H9 (cell line): ENCODE measurements at regions not wholly inside any gene's neighbourhood (a gene's known extent, or its start where the extent isn't known, plus 50 kb on each side); places are given as distances from the start of the nearest gene placed in this dataset.

Experiments used
- DNase-seq: peaks from one replicate; pipeline ENCODE4 v3.0.0-alpha.2; 2017
- H2AFZ ChIP-seq: one replicate; pipeline ENCODE4 v1.6.1; 2013; ENCODE audit warnings: mild to moderate bottlenecking, low read length, control low read depth, moderate library complexity
- H2AK5ac ChIP-seq: 2 replicates; pipeline ENCODE4 v1.6.1; 2013; ENCODE audit warnings: low read length, control low read depth, mixed read lengths; ENCODE audit not compliant: insufficient read length
- H2BK120ac ChIP-seq: one replicate; pipeline ENCODE4 v1.6.1; 2013; ENCODE audit warnings: low read depth, mild to moderate bottlenecking, low read length, control low read depth, inconsistent platforms; ENCODE audit not compliant: poor library complexity, severe bottlenecking
- H2BK12ac ChIP-seq: 2 replicates; pipeline ENCODE4 v1.6.1; 2013; ENCODE audit warnings: low read length, control low read depth, mixed read lengths, low read depth; ENCODE audit not compliant: insufficient read length
- H2BK15ac ChIP-seq: 2 replicates; pipeline ENCODE4 v1.6.1; 2013; ENCODE audit warnings: low read depth, low read length, control low read depth
- H2BK20ac ChIP-seq: one replicate; pipeline ENCODE4 v1.6.1; 2013; ENCODE audit warnings: low read depth, mild to moderate bottlenecking, low read length, control low read depth, inconsistent platforms; ENCODE audit not compliant: poor library complexity, severe bottlenecking
- H2BK5ac ChIP-seq: 2 replicates; pipeline ENCODE4 v1.6.1; 2013; ENCODE audit warnings: low read length, control low read depth, mixed read lengths; ENCODE audit not compliant: insufficient read length
- H3K14ac ChIP-seq: 2 replicates; pipeline ENCODE4 v1.6.1; 2013; ENCODE audit warnings: low read length, control low read depth; ENCODE audit not compliant: insufficient read depth
- H3K18ac ChIP-seq: 2 replicates; pipeline ENCODE4 v1.6.1; 2013; ENCODE audit warnings: low read depth, mild to moderate bottlenecking, mixed read lengths, low read length, control low read depth; ENCODE audit not compliant: insufficient read length
- H3K23ac ChIP-seq: 2 replicates; pipeline ENCODE4 v1.6.1; 2013; ENCODE audit warnings: low read length, control low read depth, mixed read lengths, low read depth; ENCODE audit not compliant: insufficient read length
- H3K23me2 ChIP-seq: 2 replicates; pipeline ENCODE4 v1.6.1; 2013; ENCODE audit warnings: low read depth, mild to moderate bottlenecking, mixed read lengths, low read length, control low read depth; ENCODE audit not compliant: insufficient read length, poor library complexity, severe bottlenecking
- H3K27ac ChIP-seq: 2 replicates; pipeline ENCODE4 v1.5.1; 2013; ENCODE audit warnings: low read length, control low read depth, mixed read lengths, low read depth; ENCODE audit not compliant: insufficient read length
- H3K27me3 ChIP-seq: 2 replicates; pipeline ENCODE4 v1.6.1; 2013; ENCODE audit warnings: low read length, control low read depth, inconsistent platforms; ENCODE audit not compliant: insufficient read depth
- H3K4ac ChIP-seq: 2 replicates; pipeline ENCODE4 v1.6.1; 2013; ENCODE audit warnings: low read depth, mild to moderate bottlenecking, control low read depth, inconsistent platforms, low read length, moderate library complexity
- H3K4me1 ChIP-seq: 2 replicates; pipeline ENCODE4 v1.6.1; 2013; ENCODE audit warnings: low read length, control low read depth, inconsistent platforms; ENCODE audit not compliant: insufficient read depth
- H3K4me2 ChIP-seq: 2 replicates; pipeline ENCODE4 v1.6.1; 2013; ENCODE audit warnings: low read length, control low read depth, mixed read lengths; ENCODE audit not compliant: insufficient read length, insufficient read depth
- H3K56ac ChIP-seq: 2 replicates; pipeline ENCODE4 v1.6.1; 2013; ENCODE audit warnings: low read depth, mild to moderate bottlenecking, mixed read lengths, low read length, control low read depth; ENCODE audit not compliant: insufficient read length
- H3K79me1 ChIP-seq: 2 replicates; pipeline ENCODE4 v1.6.1; 2013; ENCODE audit warnings: low read depth, mild to moderate bottlenecking, moderate library complexity, low read length, control low read depth, inconsistent platforms; ENCODE audit not compliant: insufficient read depth, poor library complexity, severe bottlenecking
- H3K79me2 ChIP-seq: 2 replicates; pipeline ENCODE4 v1.6.1; 2013; ENCODE audit warnings: low read length, control low read depth, inconsistent platforms; ENCODE audit not compliant: insufficient read depth
- H3K9ac ChIP-seq: 2 replicates; pipeline ENCODE4 v1.6.1; 2013; ENCODE audit warnings: low read length, control low read depth, mixed read lengths; ENCODE audit not compliant: insufficient read length; ENCODE audit errors: extremely low read depth
- H3K9me3 ChIP-seq: one replicate; pipeline ENCODE4 v1.6.1; 2013; ENCODE audit warnings: low read depth, low read length, inconsistent platforms; ENCODE audit not compliant: control insufficient read depth
- H3T11ph ChIP-seq: one replicate; pipeline ENCODE4 v1.6.1; 2013; ENCODE audit warnings: mild to moderate bottlenecking, low read length, control low read depth, inconsistent platforms
- H4K20me1 ChIP-seq: one replicate; pipeline ENCODE4 v1.6.1; 2013; ENCODE audit not compliant: control insufficient read depth, insufficient read length, insufficient read depth
- H4K5ac ChIP-seq: 2 replicates; pipeline ENCODE4 v1.6.1; 2013; ENCODE audit warnings: low read depth, mild to moderate bottlenecking, mixed read lengths, low read length, control low read depth; ENCODE audit not compliant: insufficient read length
- H4K8ac ChIP-seq: replicated peaks from 2 replicates; pipeline ENCODE4 v1.6.1; 2013; ENCODE audit warnings: low read length, control low read depth, mixed read lengths, low read depth; ENCODE audit not compliant: insufficient read length
- H4K91ac ChIP-seq: 2 replicates; pipeline ENCODE4 v1.6.1; 2013; ENCODE audit warnings: low read depth, mild to moderate bottlenecking, moderate library complexity, mixed read lengths, low read length, control low read depth; ENCODE audit not compliant: insufficient read length
- H3K27ac Mint-ChIP-seq, 3 experiments: 2 replicates in 2 of 3; 3 replicates in 1 of 3; pipeline ENCODE4 v1.8.0; 2020 to 2021; ENCODE audit warnings: mixed read lengths in 3 of 3, mild to moderate bottlenecking in 1 of 3, moderate library complexity in 1 of 3
- H3K27me3 Mint-ChIP-seq: 2 replicates; pipeline ENCODE4 v1.8.0; 2021; ENCODE audit warnings: low read depth, mild to moderate bottlenecking, moderate library complexity, mixed read lengths
- H3K36me3 Mint-ChIP-seq, 3 experiments: 2 replicates in 2 of 3; 3 replicates in 1 of 3; pipeline ENCODE4 v1.8.0; 2020 to 2021; ENCODE audit warnings: low read depth in 3 of 3, mixed read lengths in 3 of 3; ENCODE audit not compliant: insufficient read depth in 1 of 3
- H3K4me1 Mint-ChIP-seq, 2 experiments: 2 replicates each; pipeline ENCODE4 v1.8.0; 2020; ENCODE audit warnings: mixed read lengths in 2 of 2
- H3K4me3 Mint-ChIP-seq, 2 experiments: 2 replicates in 1 of 2; 3 replicates in 1 of 2; pipeline ENCODE4 v1.8.0; 2020 to 2021; ENCODE audit warnings: mild to moderate bottlenecking in 2 of 2, mixed read lengths in 2 of 2, moderate library complexity in 1 of 2
- H3K9me3 Mint-ChIP-seq, 2 experiments: 2 replicates in 1 of 2; 3 replicates in 1 of 2; pipeline ENCODE4 v1.8.0; 2020; ENCODE audit warnings: mild to moderate bottlenecking in 2 of 2, mixed read lengths in 2 of 2, moderate library complexity in 1 of 2
- CTCF ChIP-seq: fragments of 200-600 bp; sonication (generic); conservative IDR thresholded peaks from 3 replicates; pipeline ENCODE4 v1.8.0; 2021; ENCODE audit warnings: antibody characterized with exemption, mild to moderate bottlenecking
- WGBS: extraction: QIAGEN DNeasy Blood & Tissue Kit; methylation state at CpG from one replicate; pipeline ENCODE4 v1.1.7; 2013; ENCODE audit warnings: missing lambda C conversion rate, low lambda C conversion rate, mixed read lengths; ENCODE audit not compliant: insufficient read length; ENCODE audit errors: extremely low coverage; 5-methylcytosine and 5-hydroxymethylcytosine counted together

GRCh38 chr3:107067421-107067820, 309.8 kb upstream of the CCDC54 start:
- DNase-seq, result no peak
- H2BK120ac ChIP-seq, result no peak overlapping the region
- H3K27me3 ChIP-seq, result no peaks in the 10 kb centered on the region
- H3K9me3 ChIP-seq, result no peaks in the 10 kb centered on the region
- H3K27ac ChIP-seq, result no peak overlapping the region
- no peak overlapping the region for H2BK5ac ChIP-seq
- H2BK15ac ChIP-seq, result no peak overlapping the region
- H3K4me1 ChIP-seq, result peaks cover 3% of the 10 kb centered on the region
- no peak overlapping the region for H3K18ac ChIP-seq
- Mint-ChIP-seq H3K4me3 (no peak overlapping the region), H3K4me1 (peaks cover 27 to 30% of the 10 kb centered on the region in 2 experiments), H3K9me3 (peaks cover 4 to 7% of the 10 kb centered on the region in 2 experiments; a peak in 3 of 5 replicates), H3K36me3 (peaks cover 0 to 15% (median 8%) of the 10 kb centered on the region in 3 experiments; a peak in 4 of 7 replicates), H3K27ac (no peak overlapping the region), H3K27me3 (no peaks in the 10 kb centered on the region)
- no peak for TF ChIP-seq CTCF
- H3K9ac ChIP-seq, result no peak overlapping the region
- H3K4ac ChIP-seq, result no peak overlapping the region
- H2BK12ac ChIP-seq, result no peak overlapping the region
- H4K8ac ChIP-seq, result no peak overlapping the region
- H3K4me2 ChIP-seq, result no peak overlapping the region
- no peak overlapping the region for H2AFZ ChIP-seq
- H3K79me1 ChIP-seq, result no peaks in the 10 kb centered on the region
- H3K79me2 ChIP-seq, result no peaks in the 10 kb centered on the region
- H4K5ac ChIP-seq, result no peak overlapping the region
- H4K91ac ChIP-seq, result no peak overlapping the region
- H3T11ph ChIP-seq, result no peak overlapping the region
- H3K23ac ChIP-seq, result no peak overlapping the region
- no peak overlapping the region for H2AK5ac ChIP-seq
- no CpG with 5 or more reads among the region's 5 CpGs for WGBS
- no peaks in the 10 kb centered on the region for H4K20me1 ChIP-seq
- H3K14ac ChIP-seq, result no peak overlapping the region
- H2BK20ac ChIP-seq, result no peak overlapping the region
- no peak overlapping the region for H3K56ac ChIP-seq
- no peaks in the 10 kb centered on the region for H3K23me2 ChIP-seq
